ENCODE measurements at regions not wholly inside any gene's neighbourhood (a gene's known extent, or its start where the extent isn't known, plus 50 kb on each side); places are given as distances from the start of the nearest gene placed in this dataset.

DNA sequence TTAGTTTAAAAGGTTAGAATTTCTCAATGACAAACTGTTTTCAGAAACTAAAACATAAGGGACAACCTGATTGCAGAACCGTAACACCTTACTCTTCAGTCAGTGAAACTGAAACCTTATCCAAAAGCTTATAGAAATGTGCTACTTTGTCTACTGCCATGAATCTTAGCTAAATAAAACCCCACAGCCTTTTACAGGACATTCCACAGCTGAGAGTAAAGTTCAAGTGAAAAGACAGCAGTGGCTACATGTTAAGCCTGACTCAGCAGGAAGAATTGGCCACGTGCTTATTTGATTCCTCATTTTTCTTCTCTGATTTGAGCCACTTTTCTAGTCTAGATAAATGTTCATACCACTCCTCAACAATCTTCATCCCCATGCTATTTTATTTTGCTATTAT is 278.7 kb upstream of the ISL1 start:
- TF ChIP-seq POLR2A (IDR thresholded peaks at IDR 0.05) (no peak), EP300 (IDR thresholded peaks at IDR 0.05) (no peak)
- TF ChIP-seq, protein P1, sequence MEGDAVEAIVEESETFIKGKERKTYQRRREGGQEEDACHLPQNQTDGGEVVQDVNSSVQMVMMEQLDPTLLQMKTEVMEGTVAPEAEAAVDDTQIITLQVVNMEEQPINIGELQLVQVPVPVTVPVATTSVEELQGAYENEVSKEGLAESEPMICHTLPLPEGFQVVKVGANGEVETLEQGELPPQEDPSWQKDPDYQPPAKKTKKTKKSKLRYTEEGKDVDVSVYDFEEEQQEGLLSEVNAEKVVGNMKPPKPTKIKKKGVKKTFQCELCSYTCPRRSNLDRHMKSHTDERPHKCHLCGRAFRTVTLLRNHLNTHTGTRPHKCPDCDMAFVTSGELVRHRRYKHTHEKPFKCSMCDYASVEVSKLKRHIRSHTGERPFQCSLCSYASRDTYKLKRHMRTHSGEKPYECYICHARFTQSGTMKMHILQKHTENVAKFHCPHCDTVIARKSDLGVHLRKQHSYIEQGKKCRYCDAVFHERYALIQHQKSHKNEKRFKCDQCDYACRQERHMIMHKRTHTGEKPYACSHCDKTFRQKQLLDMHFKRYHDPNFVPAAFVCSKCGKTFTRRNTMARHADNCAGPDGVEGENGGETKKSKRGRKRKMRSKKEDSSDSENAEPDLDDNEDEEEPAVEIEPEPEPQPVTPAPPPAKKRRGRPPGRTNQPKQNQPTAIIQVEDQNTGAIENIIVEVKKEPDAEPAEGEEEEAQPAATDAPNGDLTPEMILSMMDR (IDR thresholded peaks at IDR 0.05) = no peak
